HepG2 (cell line): ENCODE measurements at regions not wholly inside any gene's neighbourhood (a gene's known extent, or its start where the extent isn't known, plus 50 kb on each side); places are given as distances from the start of the nearest gene placed in this dataset.

Source experiments
- ATAC-seq: fragments of 200-7000 bp; cut with Tn5 transposase; 3 replicates; pipeline ENCODE4 v1.9.1; 2020; ENCODE audit warnings: mild to moderate bottlenecking, moderate library complexity
- BruUV-seq: library from RNA; stranded (reverse); fragments of 400-500 nt; replicated peaks from 2 replicates; lab custom pipeline; 2021; lab: Mats Ljungman, UMichigan
- CTCF ChIA-PET: fragments of 300-600 bp; formaldehyde crosslinking; extraction: SDS; loops from one replicate; lab custom pipeline; 2021; ENCODE audit warnings: low total read pairs, inconsistent platforms, low intra/inter-chr PET ratio; lab: Yijun Ruan, JAX
- POLR2A ChIA-PET: fragments of 350-600 bp; sonication (Branson Sonifier 250); formaldehyde crosslinking; loops from one replicate; lab custom pipeline; 2020; ENCODE audit warnings: antibody characterized with exemption, inconsistent platforms; lab: Yijun Ruan, JAX
- DNase-seq: peaks from one replicate; pipeline ENCODE4 v3.0.0-alpha.2; 2015; ENCODE audit warnings: low spot score
- FAIRE-seq: peaks from 3 replicates; lab custom pipeline; 2011; peaks lifted over from hg19 to GRCh38; lab: Jason Lieb, UNC
- H2AFZ ChIP-seq: one replicate; pipeline ENCODE4 v1.6.1; 2011; ENCODE audit warnings: low read length, inconsistent platforms
- H3K27ac ChIP-seq: fragments of 300-600 bp; 3 replicates; pipeline ENCODE4 v1.8.0; 2011; ENCODE audit warnings: mixed run types, mild to moderate bottlenecking, mixed read lengths, low read length, inconsistent platforms; ENCODE audit not compliant: insufficient read depth; ENCODE audit errors: extremely low read length
- H3K27me3 ChIP-seq, 2 experiments: fragments of 200-600 bp in 1 of 2; 2 replicates in 1 of 2; 3 replicates in 1 of 2; pipeline versions ENCODE4 v1.6.0 to v1.8.0; 2011; ENCODE audit warnings: low read length in 2 of 2, mild to moderate bottlenecking in 2 of 2, moderate library complexity in 2 of 2, inconsistent platforms in 1 of 2; ENCODE audit not compliant: insufficient read depth in 2 of 2, control insufficient read depth in 1 of 2
- H3K36me3 ChIP-seq, 2 experiments: fragments of 200-600 bp in 1 of 2; replicated peaks in 1 of 2; 2 replicates in 1 of 2; 3 replicates in 1 of 2; pipeline versions ENCODE4 v1.5.1 to v1.8.0; 2011; ENCODE audit warnings: low read length in 2 of 2, inconsistent platforms in 1 of 2; ENCODE audit not compliant: insufficient read depth in 2 of 2, control insufficient read depth in 1 of 2
- H3K4me1 ChIP-seq: 2 replicates; pipeline ENCODE4 v1.5.1; 2012; ENCODE audit warnings: low read length, inconsistent platforms; ENCODE audit not compliant: insufficient read depth
- H3K4me2 ChIP-seq: 2 replicates; pipeline ENCODE4 v1.6.0; 2011; ENCODE audit warnings: low read depth, low read length, inconsistent platforms
- H3K4me3 ChIP-seq, 3 experiments: fragments of 200-600 bp in 1 of 3; sonication (generic), shearing (Covaris generic) in 1 of 3; replicated peaks in 1 of 3; 2 replicates each; pipeline ENCODE4 v1.5.1; 2011 to 2016; ENCODE audit warnings: low read length in 3 of 3, inconsistent platforms in 2 of 3, low read depth in 2 of 3, mild to moderate bottlenecking in 2 of 3, control low read depth in 1 of 3, mixed read lengths in 1 of 3; ENCODE audit not compliant: insufficient read depth in 1 of 3
- H3K79me2 ChIP-seq: one replicate; pipeline ENCODE4 v1.6.1; 2011; ENCODE audit warnings: low read length, inconsistent platforms; ENCODE audit not compliant: insufficient read depth
- H3K9ac ChIP-seq: 2 replicates; pipeline ENCODE4 v1.6.0; 2011; ENCODE audit warnings: mild to moderate bottlenecking, low read depth, low read length, inconsistent platforms; ENCODE audit not compliant: insufficient read depth
- H3K9me3 ChIP-seq: 2 replicates; pipeline ENCODE4 v1.5.1; 2012; ENCODE audit warnings: mild to moderate bottlenecking, low read length
- H4K20me1 ChIP-seq: 2 replicates; pipeline ENCODE4 v1.6.0; 2011; ENCODE audit warnings: inconsistent platforms, mild to moderate bottlenecking, low read length, moderate library complexity; ENCODE audit not compliant: insufficient read depth
- GATAD1 ChIP-seq: IDR thresholded peaks from 2 replicates; pipeline ENCODE4 v1.6.1; 2016; ENCODE audit warnings: missing genetic modification reagents, missing compliant biosample characterization
- KDM3A ChIP-seq: IDR thresholded peaks from 2 replicates; pipeline ENCODE4 v1.6.1; 2018; ENCODE audit warnings: low read depth, missing compliant biosample characterization
- NCOR1 ChIP-seq: fragments of 200-600 bp; sonication (generic); IDR thresholded peaks from 2 replicates; pipeline ENCODE4 v1.7.0; 2017; ENCODE audit warnings: antibody characterized with exemption, low read length, borderline replicate concordance
- NFIB ChIP-seq: sonication (generic); formaldehyde crosslinking; IDR thresholded peaks from 2 replicates; pipeline ENCODE4 v1.9.0; 2021; ENCODE audit warnings: missing genetic modification reagents, mild to moderate bottlenecking, borderline replicate concordance
- NR2C2 ChIP-seq: sonication (generic); formaldehyde crosslinking; IDR thresholded peaks from 2 replicates; pipeline ENCODE4 v1.4.0; 2020; ENCODE audit warnings: missing genetic modification reagents, mild to moderate bottlenecking, moderate library complexity, borderline replicate concordance
- PCBP1 ChIP-seq: fragments of 200-400 bp; formaldehyde crosslinking; IDR thresholded peaks from 2 replicates; pipeline ENCODE4 v1.6.1; 2017; ENCODE audit warnings: mild to moderate bottlenecking, low read depth, low read length, borderline replicate concordance
- RFXAP ChIP-seq: sonication (generic); formaldehyde crosslinking; IDR thresholded peaks from 2 replicates; pipeline ENCODE4 v1.4.0; 2020; ENCODE audit warnings: missing genetic modification reagents, borderline replicate concordance
- SCMH1 ChIP-seq: sonication (generic); formaldehyde crosslinking; IDR thresholded peaks from 2 replicates; pipeline ENCODE4 v1.9.0; 2021; ENCODE audit warnings: missing genetic modification reagents, mild to moderate bottlenecking, borderline replicate concordance
- SMARCE1 ChIP-seq: fragments of 450-650 bp; IDR thresholded peaks from 2 replicates; pipeline ENCODE4 v1.6.1; 2017; ENCODE audit warnings: borderline replicate concordance
- TSC22D2 ChIP-seq: sonication (generic); formaldehyde crosslinking; IDR thresholded peaks from 2 replicates; pipeline ENCODE4 v1.5.1; 2020; ENCODE audit warnings: missing genetic modification reagents, mild to moderate bottlenecking, borderline replicate concordance
- XBP1 ChIP-seq: sonication (generic); formaldehyde crosslinking; IDR thresholded peaks from 2 replicates; pipeline ENCODE4 v1.5.0; 2020; ENCODE audit warnings: missing genetic modification reagents
- ZFP62 ChIP-seq: sonication (generic); formaldehyde crosslinking; IDR thresholded peaks from 2 replicates; pipeline ENCODE4 v1.4.0; 2020; ENCODE audit warnings: missing genetic modification reagents
- ZMYM3 ChIP-seq: sonication (generic); formaldehyde crosslinking; IDR thresholded peaks from 2 replicates; pipeline ENCODE4 v1.5.1; 2020; ENCODE audit warnings: mild to moderate bottlenecking, missing genetic modification reagents
- ZNF441 ChIP-seq: sonication (generic); formaldehyde crosslinking; IDR thresholded peaks from 2 replicates; pipeline ENCODE4 v1.7.0; 2021; ENCODE audit warnings: missing genetic modification reagents, borderline replicate concordance
- ZNF768 ChIP-seq: sonication (generic); formaldehyde crosslinking; IDR thresholded peaks from 2 replicates; pipeline ENCODE4 v1.4.0; 2020; ENCODE audit warnings: missing genetic modification reagents
- WGBS: methylation state at CpG from one replicate; pipeline ENCODE4 v1.1.6; 2017; ENCODE audit warnings: low lambda C conversion rate; 5-methylcytosine and 5-hydroxymethylcytosine counted together
- in situ Hi-C: cut with HindIII; loops from 2 replicates; pipeline ENCODE4 v1.10.0; 2017; ENCODE audit warnings: low pct_unique_long_range_greater_than_20kb; ENCODE audit not compliant: extremely low pct_ligation_motif_present
- intact Hi-C: fragments of 100-400 bp; cut with micrococcal nuclease; formaldehyde crosslinking; loops from one replicate; pipeline ENCODE4 v1.10.0; 2022; ENCODE audit not compliant: unreplicated experiment
- TF ChIP-seq, protein P1 (sequence below): sonication (generic); formaldehyde crosslinking; IDR thresholded peaks from 2 replicates; pipeline ENCODE4 v1.9.0; 2021; ENCODE audit warnings: missing genetic modification reagents, borderline replicate concordance
- TF ChIP-seq, protein P2 (sequence below): sonication (generic); formaldehyde crosslinking; IDR thresholded peaks from 2 replicates; pipeline ENCODE4 v1.4.0; 2020; ENCODE audit warnings: mild to moderate bottlenecking, missing genetic modification reagents
- TF ChIP-seq, protein P3 (sequence below): sonication (generic); formaldehyde crosslinking; IDR thresholded peaks from 2 replicates; pipeline ENCODE4 v1.4.0; 2020; ENCODE audit warnings: missing genetic modification reagents
- TF ChIP-seq, protein P4 (sequence below), 2 experiments: fragments of 450-650 bp in 1 of 2; sonication (generic) in 1 of 2; formaldehyde crosslinking; IDR thresholded peaks; 2 replicates each; pipeline versions ENCODE4 v1.5.0 to v1.8.0; 2020 to 2022; ENCODE audit warnings: mild to moderate bottlenecking in 1 of 2, missing genetic modification reagents in 1 of 2

DNA sequence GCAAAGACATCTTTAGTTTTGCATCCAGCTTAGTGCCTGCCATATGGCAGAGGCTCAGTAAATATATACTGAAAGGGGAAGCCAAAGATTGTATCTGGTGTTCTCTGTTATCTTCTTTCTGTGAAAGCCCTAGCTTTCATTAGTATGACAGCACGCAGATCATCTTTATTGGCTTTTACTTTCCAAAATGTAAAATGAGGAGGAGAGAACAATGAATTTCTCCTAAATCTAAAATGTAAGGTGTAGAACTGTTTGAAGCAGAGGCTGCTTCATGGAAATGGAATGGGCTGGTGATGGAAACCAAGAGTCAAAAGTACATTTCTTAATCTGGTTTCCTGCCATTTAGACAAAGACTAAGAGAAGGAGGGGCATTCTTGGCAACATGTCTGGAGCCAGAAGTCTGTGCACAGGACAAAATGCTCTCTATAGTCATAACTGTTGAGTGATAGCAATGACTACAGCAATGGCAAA, 1029.9 kb upstream of the PIK3C3 start:
- Histone ChIP-seq H3K79me2 (no peaks in the 10 kb centered on the region), H3K27me3 (no peaks in the 10 kb centered on the region; a peak in 1 of 5 replicates), H3K9ac (no peak overlapping the region), H3K4me1 (no peaks in the 10 kb centered on the region), H3K4me3 (no peak overlapping the region), H3K27ac (no peak overlapping the region), H3K4me2 (no peak overlapping the region), H2AFZ (no peak overlapping the region), H4K20me1 (no peaks in the 10 kb centered on the region), H3K36me3 (no peaks in the 10 kb centered on the region), H3K9me3 (no peaks in the 10 kb centered on the region)
- CTCF ChIA-PET: no interaction called here
- in situ Hi-C loops (loop anchor here (25.0 kb wide), 2 partner anchors 812 to 987 kb away; no protein-coding TSS in a partner anchor), intact Hi-C loops (no loop called here)
- FAIRE-seq (no peak), DNase-seq (no peak), ATAC-seq (no peak)
- BruUV-seq: no TSS peak
- TF ChIP-seq ZMYM3 (CRISPR knock-in tag): no peak
- TF ChIP-seq SCMH1 (CRISPR knock-in tag): no peak
- TF ChIP-seq NCOR1: no peak
- no peak for TF ChIP-seq ZNF768
- no peak for TF ChIP-seq XBP1
- TF ChIP-seq GATAD1 (CRISPR knock-in tag): no peak
- TF ChIP-seq, protein P1, sequence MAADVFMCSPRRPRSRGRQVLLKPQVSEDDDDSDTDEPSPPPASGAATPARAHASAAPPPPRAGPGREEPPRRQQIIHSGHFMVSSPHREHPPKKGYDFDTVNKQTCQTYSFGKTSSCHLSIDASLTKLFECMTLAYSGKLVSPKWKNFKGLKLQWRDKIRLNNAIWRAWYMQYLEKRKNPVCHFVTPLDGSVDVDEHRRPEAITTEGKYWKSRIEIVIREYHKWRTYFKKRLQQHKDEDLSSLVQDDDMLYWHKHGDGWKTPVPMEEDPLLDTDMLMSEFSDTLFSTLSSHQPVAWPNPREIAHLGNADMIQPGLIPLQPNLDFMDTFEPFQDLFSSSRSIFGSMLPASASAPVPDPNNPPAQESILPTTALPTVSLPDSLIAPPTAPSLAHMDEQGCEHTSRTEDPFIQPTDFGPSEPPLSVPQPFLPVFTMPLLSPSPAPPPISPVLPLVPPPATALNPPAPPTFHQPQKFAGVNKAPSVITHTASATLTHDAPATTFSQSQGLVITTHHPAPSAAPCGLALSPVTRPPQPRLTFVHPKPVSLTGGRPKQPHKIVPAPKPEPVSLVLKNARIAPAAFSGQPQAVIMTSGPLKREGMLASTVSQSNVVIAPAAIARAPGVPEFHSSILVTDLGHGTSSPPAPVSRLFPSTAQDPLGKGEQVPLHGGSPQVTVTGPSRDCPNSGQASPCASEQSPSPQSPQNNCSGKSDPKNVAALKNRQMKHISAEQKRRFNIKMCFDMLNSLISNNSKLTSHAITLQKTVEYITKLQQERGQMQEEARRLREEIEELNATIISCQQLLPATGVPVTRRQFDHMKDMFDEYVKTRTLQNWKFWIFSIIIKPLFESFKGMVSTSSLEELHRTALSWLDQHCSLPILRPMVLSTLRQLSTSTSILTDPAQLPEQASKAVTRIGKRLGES: no peak
- TF ChIP-seq PCBP1: no peak
- TF ChIP-seq ZNF441 (CRISPR knock-in tag): no peak
- no peak for TF ChIP-seq RFXAP (CRISPR knock-in tag)
- TF ChIP-seq SMARCE1: no peak
- no peak for TF ChIP-seq NR2C2
- no peak for TF ChIP-seq NFIB
- no peak for TF ChIP-seq ZFP62
- TF ChIP-seq, protein P2, sequence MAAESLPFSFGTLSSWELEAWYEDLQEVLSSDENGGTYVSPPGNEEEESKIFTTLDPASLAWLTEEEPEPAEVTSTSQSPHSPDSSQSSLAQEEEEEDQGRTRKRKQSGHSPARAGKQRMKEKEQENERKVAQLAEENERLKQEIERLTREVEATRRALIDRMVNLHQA (CRISPR knock-in tag): no peak
- TF ChIP-seq KDM3A (CRISPR knock-in tag): no peak
- TF ChIP-seq, protein P3, sequence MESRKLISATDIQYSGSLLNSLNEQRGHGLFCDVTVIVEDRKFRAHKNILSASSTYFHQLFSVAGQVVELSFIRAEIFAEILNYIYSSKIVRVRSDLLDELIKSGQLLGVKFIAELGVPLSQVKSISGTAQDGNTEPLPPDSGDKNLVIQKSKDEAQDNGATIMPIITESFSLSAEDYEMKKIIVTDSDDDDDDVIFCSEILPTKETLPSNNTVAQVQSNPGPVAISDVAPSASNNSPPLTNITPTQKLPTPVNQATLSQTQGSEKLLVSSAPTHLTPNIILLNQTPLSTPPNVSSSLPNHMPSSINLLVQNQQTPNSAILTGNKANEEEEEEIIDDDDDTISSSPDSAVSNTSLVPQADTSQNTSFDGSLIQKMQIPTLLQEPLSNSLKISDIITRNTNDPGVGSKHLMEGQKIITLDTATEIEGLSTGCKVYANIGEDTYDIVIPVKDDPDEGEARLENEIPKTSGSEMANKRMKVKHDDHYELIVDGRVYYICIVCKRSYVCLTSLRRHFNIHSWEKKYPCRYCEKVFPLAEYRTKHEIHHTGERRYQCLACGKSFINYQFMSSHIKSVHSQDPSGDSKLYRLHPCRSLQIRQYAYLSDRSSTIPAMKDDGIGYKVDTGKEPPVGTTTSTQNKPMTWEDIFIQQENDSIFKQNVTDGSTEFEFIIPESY (CRISPR knock-in tag): no peak
- TF ChIP-seq TSC22D2 (CRISPR knock-in tag): no peak
- TF ChIP-seq, protein P4, sequence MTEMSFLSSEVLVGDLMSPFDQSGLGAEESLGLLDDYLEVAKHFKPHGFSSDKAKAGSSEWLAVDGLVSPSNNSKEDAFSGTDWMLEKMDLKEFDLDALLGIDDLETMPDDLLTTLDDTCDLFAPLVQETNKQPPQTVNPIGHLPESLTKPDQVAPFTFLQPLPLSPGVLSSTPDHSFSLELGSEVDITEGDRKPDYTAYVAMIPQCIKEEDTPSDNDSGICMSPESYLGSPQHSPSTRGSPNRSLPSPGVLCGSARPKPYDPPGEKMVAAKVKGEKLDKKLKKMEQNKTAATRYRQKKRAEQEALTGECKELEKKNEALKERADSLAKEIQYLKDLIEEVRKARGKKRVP (CRISPR knock-in tag; IDR thresholded peaks at IDR 0.05): no peak
- 4% methylated on average over 1 of the region's 1 CpG for WGBS
- POLR2A ChIA-PET: no interaction called here
